HepG2 (cell line): ENCODE measurements at regions not wholly inside any gene's neighbourhood (a gene's known extent, or its start where the extent isn't known, plus 50 kb on each side); places are given as distances from the start of the nearest gene placed in this dataset.

Experiments
- ATAC-seq: fragments of 200-7000 bp; cut with Tn5 transposase; 3 replicates; pipeline ENCODE4 v1.9.1; 2020; ENCODE audit warnings: mild to moderate bottlenecking, moderate library complexity
- BruUV-seq: library from RNA; stranded (reverse); fragments of 400-500 nt; replicated peaks from 2 replicates; lab custom pipeline; 2021; lab: Mats Ljungman, UMichigan
- CTCF ChIA-PET: fragments of 300-600 bp; formaldehyde crosslinking; extraction: SDS; loops from one replicate; lab custom pipeline; 2021; ENCODE audit warnings: low total read pairs, inconsistent platforms, low intra/inter-chr PET ratio; lab: Yijun Ruan, JAX
- POLR2A ChIA-PET: fragments of 350-600 bp; sonication (Branson Sonifier 250); formaldehyde crosslinking; loops from one replicate; lab custom pipeline; 2020; ENCODE audit warnings: antibody characterized with exemption, inconsistent platforms; lab: Yijun Ruan, JAX
- DNase-seq: peaks from one replicate; pipeline ENCODE4 v3.0.0-alpha.2; 2015; ENCODE audit warnings: low spot score
- FAIRE-seq: peaks from 3 replicates; lab custom pipeline; 2011; peaks lifted over from hg19 to GRCh38; lab: Jason Lieb, UNC
- H2AFZ ChIP-seq: one replicate; pipeline ENCODE4 v1.6.1; 2011; ENCODE audit warnings: low read length, inconsistent platforms
- H3K27ac ChIP-seq: fragments of 300-600 bp; 3 replicates; pipeline ENCODE4 v1.8.0; 2011; ENCODE audit warnings: mixed run types, mild to moderate bottlenecking, mixed read lengths, low read length, inconsistent platforms; ENCODE audit not compliant: insufficient read depth; ENCODE audit errors: extremely low read length
- H3K27me3 ChIP-seq, 2 experiments: fragments of 200-600 bp in 1 of 2; 2 replicates in 1 of 2; 3 replicates in 1 of 2; pipeline versions ENCODE4 v1.6.0 to v1.8.0; 2011; ENCODE audit warnings: low read length in 2 of 2, mild to moderate bottlenecking in 2 of 2, moderate library complexity in 2 of 2, inconsistent platforms in 1 of 2; ENCODE audit not compliant: insufficient read depth in 2 of 2, control insufficient read depth in 1 of 2
- H3K36me3 ChIP-seq, 2 experiments: fragments of 200-600 bp in 1 of 2; replicated peaks in 1 of 2; 2 replicates in 1 of 2; 3 replicates in 1 of 2; pipeline versions ENCODE4 v1.5.1 to v1.8.0; 2011; ENCODE audit warnings: low read length in 2 of 2, inconsistent platforms in 1 of 2; ENCODE audit not compliant: insufficient read depth in 2 of 2, control insufficient read depth in 1 of 2
- H3K4me1 ChIP-seq: 2 replicates; pipeline ENCODE4 v1.5.1; 2012; ENCODE audit warnings: low read length, inconsistent platforms; ENCODE audit not compliant: insufficient read depth
- H3K4me2 ChIP-seq: 2 replicates; pipeline ENCODE4 v1.6.0; 2011; ENCODE audit warnings: low read depth, low read length, inconsistent platforms
- H3K4me3 ChIP-seq, 3 experiments: fragments of 200-600 bp in 1 of 3; sonication (generic), shearing (Covaris generic) in 1 of 3; replicated peaks in 1 of 3; 2 replicates each; pipeline ENCODE4 v1.5.1; 2011 to 2016; ENCODE audit warnings: low read length in 3 of 3, inconsistent platforms in 2 of 3, low read depth in 2 of 3, mild to moderate bottlenecking in 2 of 3, control low read depth in 1 of 3, mixed read lengths in 1 of 3; ENCODE audit not compliant: insufficient read depth in 1 of 3
- H3K79me2 ChIP-seq: one replicate; pipeline ENCODE4 v1.6.1; 2011; ENCODE audit warnings: low read length, inconsistent platforms; ENCODE audit not compliant: insufficient read depth
- H3K9ac ChIP-seq: 2 replicates; pipeline ENCODE4 v1.6.0; 2011; ENCODE audit warnings: mild to moderate bottlenecking, low read depth, low read length, inconsistent platforms; ENCODE audit not compliant: insufficient read depth
- H3K9me3 ChIP-seq: 2 replicates; pipeline ENCODE4 v1.5.1; 2012; ENCODE audit warnings: mild to moderate bottlenecking, low read length
- H4K20me1 ChIP-seq: 2 replicates; pipeline ENCODE4 v1.6.0; 2011; ENCODE audit warnings: inconsistent platforms, mild to moderate bottlenecking, low read length, moderate library complexity; ENCODE audit not compliant: insufficient read depth
- DR1 ChIP-seq: sonication (generic); formaldehyde crosslinking; IDR thresholded peaks from 2 replicates; pipeline ENCODE4 v1.8.0; 2021; ENCODE audit warnings: mild to moderate bottlenecking, missing genetic modification reagents, inconsistent platforms
- ELF1 ChIP-seq: sonication (generic); formaldehyde crosslinking; IDR thresholded peaks from 2 replicates; pipeline ENCODE4 v1.4.0; 2020; ENCODE audit warnings: missing genetic modification reagents
- HNRNPUL1 ChIP-seq: fragments of 200-400 bp; formaldehyde crosslinking; IDR thresholded peaks from 2 replicates; pipeline ENCODE4 v1.6.1; 2017; ENCODE audit warnings: low read depth, mild to moderate bottlenecking, low read length, moderate library complexity
- KAT7 ChIP-seq: IDR thresholded peaks from 2 replicates; pipeline ENCODE4 v1.6.1; 2018; ENCODE audit warnings: borderline replicate concordance, missing compliant biosample characterization
- KLF9 ChIP-seq: IDR thresholded peaks from 2 replicates; pipeline ENCODE4 v1.6.1; 2016; ENCODE audit warnings: low read depth
- PAX8 ChIP-seq: sonication (generic); formaldehyde crosslinking; IDR thresholded peaks from 2 replicates; pipeline ENCODE4 v1.8.0; 2022; ENCODE audit warnings: mild to moderate bottlenecking, missing genetic modification reagents, borderline replicate concordance
- RBAK ChIP-seq: sonication (generic); formaldehyde crosslinking; IDR thresholded peaks from 2 replicates; pipeline ENCODE4 v1.5.1; 2020; ENCODE audit warnings: mild to moderate bottlenecking, missing genetic modification reagents
- TAF15 ChIP-seq: fragments of 200-400 bp; formaldehyde crosslinking; IDR thresholded peaks from one replicate; pipeline ENCODE4 v1.6.1; 2018; ENCODE audit warnings: mild to moderate bottlenecking, low read depth, low read length; ENCODE audit not compliant: poor library complexity, severe bottlenecking
- ZNF101 ChIP-seq: sonication (generic); formaldehyde crosslinking; IDR thresholded peaks from 2 replicates; pipeline ENCODE4 v1.4.0; 2020; ENCODE audit warnings: mild to moderate bottlenecking, low read depth, missing genetic modification reagents, borderline replicate concordance
- ZNF34 ChIP-seq: sonication (generic); formaldehyde crosslinking; IDR thresholded peaks from 2 replicates; pipeline ENCODE4 v1.4.0; 2020; ENCODE audit warnings: mild to moderate bottlenecking, missing genetic modification reagents, borderline replicate concordance
- ZNF44 ChIP-seq: sonication (generic); formaldehyde crosslinking; IDR thresholded peaks from 2 replicates; pipeline ENCODE4 v1.5.1; 2020; ENCODE audit warnings: mild to moderate bottlenecking, missing genetic modification reagents
- ZNF451 ChIP-seq: sonication (generic); formaldehyde crosslinking; IDR thresholded peaks from 2 replicates; pipeline ENCODE4 v1.5.0; 2020; ENCODE audit warnings: mild to moderate bottlenecking, missing genetic modification reagents
- ZNF605 ChIP-seq: sonication (generic); formaldehyde crosslinking; IDR thresholded peaks from 2 replicates; pipeline ENCODE4 v1.8.0; 2022; ENCODE audit warnings: mild to moderate bottlenecking, missing genetic modification reagents
- ZNF777 ChIP-seq: sonication (generic); formaldehyde crosslinking; IDR thresholded peaks from 2 replicates; pipeline ENCODE4 v1.4.0; 2020; ENCODE audit warnings: missing genetic modification reagents
- in situ Hi-C: cut with HindIII; loops from 2 replicates; pipeline ENCODE4 v1.10.0; 2017; ENCODE audit warnings: low pct_unique_long_range_greater_than_20kb; ENCODE audit not compliant: extremely low pct_ligation_motif_present
- intact Hi-C: fragments of 100-400 bp; cut with micrococcal nuclease; formaldehyde crosslinking; loops from one replicate; pipeline ENCODE4 v1.10.0; 2022; ENCODE audit not compliant: unreplicated experiment
- TF ChIP-seq, protein P1 (sequence below): sonication (generic); formaldehyde crosslinking; IDR thresholded peaks from 2 replicates; pipeline ENCODE4 v1.5.0; 2020; ENCODE audit warnings: missing genetic modification reagents, mild to moderate bottlenecking, borderline replicate concordance
- TF ChIP-seq, protein P2 (sequence below): sonication (generic); formaldehyde crosslinking; IDR thresholded peaks from 2 replicates; pipeline ENCODE4 v1.8.0; 2022; ENCODE audit warnings: mild to moderate bottlenecking, missing genetic modification reagents; ENCODE audit not compliant: insufficient replicate concordance

DNA sequence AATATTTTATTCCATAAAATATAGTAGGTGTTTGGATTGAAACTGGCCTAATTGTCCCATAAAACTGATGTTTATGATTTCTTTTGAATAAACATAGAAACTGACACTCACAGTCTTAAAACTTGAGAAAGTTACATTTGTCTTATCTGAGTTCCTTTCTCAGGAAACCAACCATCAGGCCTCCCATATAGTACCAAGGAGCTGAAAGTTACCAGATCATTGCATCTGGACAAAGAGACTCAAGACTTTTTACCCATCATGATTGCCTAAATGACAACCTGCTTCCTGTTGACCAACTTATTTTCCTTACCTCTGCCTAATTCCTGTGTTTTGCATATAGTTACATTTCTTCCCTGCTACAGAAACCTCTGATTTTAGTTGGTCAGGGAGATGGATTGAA, 137.0 kb upstream of the XPO1 start:
- no peak for TF ChIP-seq ZNF777 (CRISPR knock-in tag)
- no peak for TF ChIP-seq ZNF44
- no peak for TF ChIP-seq ZNF451
- no peak for TF ChIP-seq ZNF101
- no peak for TF ChIP-seq PAX8 (CRISPR knock-in tag)
- no peak for TF ChIP-seq ZNF605
- TF ChIP-seq DR1 (CRISPR knock-in tag): no peak
- TF ChIP-seq, protein P1, sequence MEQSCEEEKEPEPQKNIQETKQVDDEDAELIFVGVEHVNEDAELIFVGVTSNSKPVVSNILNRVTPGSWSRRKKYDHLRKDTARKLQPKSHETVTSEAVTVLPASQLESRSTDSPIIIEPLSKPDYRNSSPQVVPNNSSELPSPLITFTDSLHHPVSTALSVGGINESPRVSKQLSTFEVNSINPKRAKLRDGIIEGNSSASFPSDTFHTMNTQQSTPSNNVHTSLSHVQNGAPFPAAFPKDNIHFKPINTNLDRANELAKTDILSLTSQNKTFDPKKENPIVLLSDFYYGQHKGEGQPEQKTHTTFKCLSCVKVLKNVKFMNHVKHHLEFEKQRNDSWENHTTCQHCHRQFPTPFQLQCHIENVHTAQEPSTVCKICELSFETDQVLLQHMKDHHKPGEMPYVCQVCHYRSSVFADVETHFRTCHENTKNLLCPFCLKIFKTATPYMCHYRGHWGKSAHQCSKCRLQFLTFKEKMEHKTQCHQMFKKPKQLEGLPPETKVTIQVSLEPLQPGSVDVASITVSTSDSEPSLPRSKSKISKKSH (CRISPR knock-in tag): no peak
- no peak for TF ChIP-seq RBAK
- no peak for TF ChIP-seq ZNF34 (CRISPR knock-in tag)
- TF ChIP-seq TAF15: no peak
- no peak for TF ChIP-seq KLF9
- TF ChIP-seq ELF1 (CRISPR knock-in tag): no peak
- no peak for TF ChIP-seq KAT7 (CRISPR knock-in tag)
- TF ChIP-seq, protein P2, sequence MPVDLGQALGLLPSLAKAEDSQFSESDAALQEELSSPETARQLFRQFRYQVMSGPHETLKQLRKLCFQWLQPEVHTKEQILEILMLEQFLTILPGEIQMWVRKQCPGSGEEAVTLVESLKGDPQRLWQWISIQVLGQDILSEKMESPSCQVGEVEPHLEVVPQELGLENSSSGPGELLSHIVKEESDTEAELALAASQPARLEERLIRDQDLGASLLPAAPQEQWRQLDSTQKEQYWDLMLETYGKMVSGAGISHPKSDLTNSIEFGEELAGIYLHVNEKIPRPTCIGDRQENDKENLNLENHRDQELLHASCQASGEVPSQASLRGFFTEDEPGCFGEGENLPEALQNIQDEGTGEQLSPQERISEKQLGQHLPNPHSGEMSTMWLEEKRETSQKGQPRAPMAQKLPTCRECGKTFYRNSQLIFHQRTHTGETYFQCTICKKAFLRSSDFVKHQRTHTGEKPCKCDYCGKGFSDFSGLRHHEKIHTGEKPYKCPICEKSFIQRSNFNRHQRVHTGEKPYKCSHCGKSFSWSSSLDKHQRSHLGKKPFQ (CRISPR knock-in tag): no peak
- TF ChIP-seq HNRNPUL1: no peak
- in situ Hi-C loops (no loop called here), intact Hi-C loops (no loop called here)
- no peak overlapping the region for H3K27ac ChIP-seq
- peaks cover 30% of the 10 kb centered on the region for H3K4me1 ChIP-seq
- H3K27me3 ChIP-seq: no peaks in the 10 kb centered on the region
- FAIRE-seq: no peak
- H4K20me1 ChIP-seq: no peaks in the 10 kb centered on the region
- no peak for DNase-seq
- H2AFZ ChIP-seq: no peak overlapping the region
- BruUV-seq: no TSS peak
- peaks cover 11% of the 10 kb centered on the region; the same call in 1 of the 2 replicates for H3K9me3 ChIP-seq
- H3K9ac ChIP-seq: no peak overlapping the region
- no peak overlapping the region for H3K4me3 ChIP-seq
- H3K4me2 ChIP-seq: no peak overlapping the region
- ATAC-seq: no peak
- H3K79me2 ChIP-seq: no peaks in the 10 kb centered on the region
- ChIA-PET CTCF (no interaction called here), POLR2A (no interaction called here)
- no peaks in the 10 kb centered on the region for H3K36me3 ChIP-seq
